GM12891 (cell line): ENCODE measurements at regions not wholly inside any gene's neighbourhood (a gene's known extent, or its start where the extent isn't known, plus 50 kb on each side); places are given as distances from the start of the nearest gene placed in this dataset.

ENCODE experiments used
- DNase-seq: peaks from one replicate; pipeline ENCODE4 v3.0.0; 2011; ENCODE audit warnings: low spot score; ENCODE audit not compliant: insufficient read length
- FAIRE-seq: peaks from 2 replicates; lab custom pipeline; 2011; peaks lifted over from hg19 to GRCh38; lab: Jason Lieb, UNC
- PAX5 ChIP-seq: IDR thresholded peaks from 2 replicates; pipeline ENCODE4 v1.6.1; 2011; ENCODE audit warnings: low read length, moderate library complexity, mild to moderate bottlenecking; ENCODE audit not compliant: insufficient read depth, severe bottlenecking
- POLR2A ChIP-seq: IDR thresholded peaks from 2 replicates; pipeline ENCODE4 v1.6.1; 2011; ENCODE audit warnings: low read depth, low read length, control low read depth
- POLR2AphosphoS5 ChIP-seq: IDR thresholded peaks from 2 replicates; pipeline ENCODE4 v1.6.1; 2011; ENCODE audit warnings: low read depth, low read length, control low read depth
- POU2F2 ChIP-seq: IDR thresholded peaks from 2 replicates; pipeline ENCODE4 v1.6.1; 2011; ENCODE audit warnings: low read depth, mild to moderate bottlenecking, control low read depth, low read length, moderate library complexity
- SPI1 ChIP-seq: IDR thresholded peaks from 2 replicates; pipeline ENCODE4 v1.6.1; 2011; ENCODE audit warnings: low read depth, low read length, control low read depth
- TAF1 ChIP-seq: IDR thresholded peaks from 2 replicates; pipeline ENCODE4 v1.6.1; 2011; ENCODE audit warnings: low read depth, low read length, control low read depth

DNA sequence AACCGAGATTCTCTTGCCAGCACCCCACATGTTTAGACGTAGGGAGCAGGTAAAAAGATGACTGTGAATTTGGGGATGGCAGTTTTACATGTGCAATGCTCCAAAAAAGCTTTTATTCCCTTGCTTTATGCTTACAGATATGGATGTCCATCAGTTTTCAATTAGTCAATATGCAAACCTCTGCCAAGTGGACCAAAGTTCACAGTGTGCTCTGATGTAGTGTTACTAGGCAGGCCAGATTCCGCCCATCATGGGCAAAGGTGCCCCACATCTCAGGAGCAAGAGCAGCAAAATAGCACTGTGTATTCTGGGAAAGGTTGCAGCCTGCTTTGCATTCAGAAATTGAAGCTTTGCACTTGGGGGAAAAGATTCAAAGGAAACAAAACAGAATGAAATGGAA is 329.7 kb upstream of the ZEB2 start:
- DNase-seq (no peak), FAIRE-seq (no peak)
- TF ChIP-seq SPI1 (no peak), POLR2A (no peak), POLR2AphosphoS5 (no peak), TAF1 (no peak), PAX5 (no peak), POU2F2 (no peak)

DNA sequence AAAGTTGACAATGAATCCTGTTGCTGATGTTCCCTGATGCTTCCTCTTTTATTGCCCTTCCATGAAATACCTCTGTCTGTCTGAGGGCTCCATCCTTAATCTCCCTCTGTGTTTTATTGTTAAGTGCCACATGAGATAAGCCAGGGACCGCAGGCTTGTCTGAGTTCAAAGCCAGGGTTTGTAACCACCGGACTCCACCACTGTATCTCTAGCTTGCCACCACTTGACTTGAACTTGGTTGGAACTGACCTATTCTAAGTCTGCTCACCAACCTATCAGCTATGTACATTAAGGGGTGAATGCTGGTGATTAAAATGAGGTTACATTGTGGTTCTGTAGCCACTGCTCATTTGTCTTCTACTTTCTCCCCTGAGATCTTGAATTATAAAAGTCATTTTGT is 328.5 kb upstream of the ZEB2 start:
- DNase-seq (no peak), FAIRE-seq (no peak)
- TF ChIP-seq PAX5 (no peak), TAF1 (no peak), SPI1 (no peak), POU2F2 (no peak), POLR2A (no peak), POLR2AphosphoS5 (no peak)

DNA sequence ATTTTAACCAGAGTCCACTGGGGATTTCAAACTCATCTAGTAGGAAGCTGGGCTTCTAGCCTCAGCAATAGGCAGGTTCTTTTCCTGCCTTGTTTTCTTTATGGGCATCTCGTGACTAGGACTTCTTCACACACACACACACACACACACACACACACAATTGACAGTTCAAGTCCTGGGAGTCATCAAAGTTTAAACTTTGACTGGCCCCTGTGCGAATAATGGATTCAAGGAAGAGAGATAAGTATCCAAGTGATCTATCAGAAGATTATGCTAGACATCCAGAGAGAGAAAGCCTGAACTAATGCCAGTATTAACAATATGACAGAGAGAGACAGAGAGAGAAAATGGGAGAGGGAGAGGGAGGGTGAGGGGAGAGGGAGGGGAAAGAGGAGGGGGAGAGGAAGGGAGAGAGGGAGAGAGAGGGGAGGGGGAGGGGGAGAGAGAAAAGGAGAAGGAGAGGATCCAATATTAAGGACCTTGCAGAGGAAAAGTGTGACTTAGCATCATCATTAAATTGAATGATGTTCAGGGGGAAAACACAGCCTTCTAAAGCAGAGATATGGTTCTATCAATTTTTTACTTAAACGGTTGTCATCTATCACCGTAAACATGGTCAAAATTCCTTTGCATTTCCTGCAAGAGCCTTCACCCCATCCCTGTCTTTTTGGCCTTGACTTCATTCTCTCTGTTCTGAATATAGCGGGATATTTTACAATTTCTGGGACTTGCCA is 327.6 kb upstream of the ZEB2 start:
- no peak for DNase-seq
- no peak for FAIRE-seq
- TF ChIP-seq PAX5: no peak
- no peak for TF ChIP-seq POLR2AphosphoS5
- no peak for TF ChIP-seq POLR2A
- no peak for TF ChIP-seq TAF1
- TF ChIP-seq POU2F2: no peak
- no peak for TF ChIP-seq SPI1

DNA sequence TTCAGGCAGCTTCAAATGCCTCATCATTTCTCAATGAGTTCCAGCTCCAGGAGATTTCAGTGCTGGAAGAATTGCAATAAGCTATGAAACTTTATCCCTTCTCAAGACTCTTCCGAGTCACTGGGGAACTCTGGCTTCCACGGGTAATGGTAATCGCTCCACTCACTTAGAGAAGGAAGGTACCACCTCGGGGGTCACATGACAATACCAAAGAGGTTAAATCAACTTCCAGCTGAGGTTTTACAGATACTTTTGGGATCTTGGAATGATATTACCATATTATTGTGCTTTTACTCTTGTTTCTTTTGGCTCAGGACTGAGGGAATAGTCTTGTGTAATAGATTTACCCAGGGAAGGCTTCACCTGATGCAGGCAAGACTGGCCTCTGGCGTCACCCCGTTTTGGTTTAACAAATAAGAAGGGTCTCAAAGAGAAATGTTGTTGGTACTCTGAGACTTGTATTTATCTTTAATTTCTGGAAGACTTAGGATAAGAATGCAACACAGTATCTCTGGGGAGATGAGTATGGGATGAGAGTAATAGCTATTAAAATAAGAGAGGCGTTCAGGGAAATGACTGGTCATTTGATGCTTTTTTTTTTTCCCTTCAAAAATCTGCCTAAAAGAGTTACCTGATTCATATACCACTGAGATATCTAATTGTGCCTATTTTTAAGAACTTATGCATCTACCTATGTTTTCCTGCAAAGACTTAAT is 316.9 kb upstream of the ZEB2 start:
- DNase-seq: no peak
- FAIRE-seq: no peak

DNA sequence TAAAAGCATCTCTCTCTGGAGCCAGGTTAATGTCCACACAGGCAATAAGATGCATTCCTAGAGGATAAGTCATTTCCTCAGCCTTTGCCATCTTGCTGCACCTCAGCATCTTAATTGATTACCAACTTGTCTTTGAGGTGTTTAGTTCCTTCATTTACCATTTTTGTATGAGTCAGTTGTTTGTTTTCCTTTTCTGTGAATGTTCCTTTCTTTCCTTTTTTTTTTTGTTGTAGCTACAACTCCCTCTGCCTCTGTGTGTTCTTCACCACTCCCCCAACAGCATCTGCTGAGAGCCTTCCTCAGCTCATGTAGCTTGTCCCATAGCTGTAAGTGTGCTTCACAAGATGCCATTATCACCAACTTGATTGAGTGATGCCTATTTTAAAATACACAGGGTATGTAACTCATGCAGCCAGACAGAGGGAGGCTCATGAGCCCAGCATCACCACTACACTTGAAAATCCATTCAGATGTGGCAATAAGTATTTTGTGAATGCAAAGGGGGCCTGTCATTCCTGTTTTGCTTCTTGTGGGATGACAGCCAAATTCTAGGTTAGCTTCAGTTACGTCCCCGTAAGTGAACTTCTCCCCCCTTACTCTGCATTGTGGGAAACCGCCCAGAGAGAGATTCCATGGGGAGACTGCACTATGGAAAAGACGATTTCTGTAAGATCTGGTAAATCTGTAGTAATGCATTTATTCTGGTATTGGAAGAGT is 315.9 kb upstream of the ZEB2 start:
- no peak for DNase-seq
- TF ChIP-seq TAF1 (no peak), POU2F2 (no peak), PAX5 (no peak), POLR2A (no peak), SPI1 (no peak), POLR2AphosphoS5 (no peak)
- peak; percentile 16 for FAIRE-seq

More for the DNA sequence above, 316.9 kb upstream of the ZEB2 start:
- TF ChIP-seq POLR2A: no peak
- TF ChIP-seq PAX5: no peak
- no peak for TF ChIP-seq TAF1
- TF ChIP-seq POU2F2: no peak
- no peak for TF ChIP-seq SPI1
- TF ChIP-seq POLR2AphosphoS5: no peak

DNA sequence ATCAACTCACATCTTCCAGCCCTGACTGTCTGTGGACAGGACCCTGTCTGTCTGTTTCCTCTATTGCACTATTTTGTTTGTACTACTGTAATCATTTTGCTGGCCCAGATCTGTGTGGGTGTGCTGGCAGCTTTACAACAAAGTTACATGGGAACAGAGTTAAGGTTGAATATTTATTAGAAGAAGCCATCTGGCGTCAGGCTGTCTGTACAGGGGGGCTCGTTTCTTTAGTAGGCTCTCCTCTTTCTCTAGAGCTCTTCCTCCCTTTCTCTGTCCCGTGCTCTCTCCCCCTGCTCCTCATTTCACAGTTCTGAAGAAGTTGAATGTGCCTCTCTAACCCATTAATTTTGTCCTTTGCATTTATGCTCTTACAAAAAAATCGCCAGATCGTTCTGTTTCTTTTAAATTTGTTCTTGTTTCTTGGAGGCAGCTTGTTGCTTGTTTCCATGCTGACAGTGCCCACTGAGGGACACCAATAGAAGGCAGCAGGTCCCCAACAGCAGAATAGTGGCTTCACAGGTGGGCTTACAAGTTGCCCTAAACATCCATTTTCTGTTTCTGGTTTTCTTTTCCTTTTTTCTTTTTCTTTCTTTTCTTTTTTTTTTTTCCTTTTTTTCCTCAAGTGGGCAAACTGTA is 315.2 kb upstream of the ZEB2 start:
- DNase-seq (no peak), FAIRE-seq (no peak)
- TF ChIP-seq SPI1 (no peak), POLR2A (no peak), PAX5 (no peak), POU2F2 (no peak), POLR2AphosphoS5 (no peak), TAF1 (no peak)

DNA sequence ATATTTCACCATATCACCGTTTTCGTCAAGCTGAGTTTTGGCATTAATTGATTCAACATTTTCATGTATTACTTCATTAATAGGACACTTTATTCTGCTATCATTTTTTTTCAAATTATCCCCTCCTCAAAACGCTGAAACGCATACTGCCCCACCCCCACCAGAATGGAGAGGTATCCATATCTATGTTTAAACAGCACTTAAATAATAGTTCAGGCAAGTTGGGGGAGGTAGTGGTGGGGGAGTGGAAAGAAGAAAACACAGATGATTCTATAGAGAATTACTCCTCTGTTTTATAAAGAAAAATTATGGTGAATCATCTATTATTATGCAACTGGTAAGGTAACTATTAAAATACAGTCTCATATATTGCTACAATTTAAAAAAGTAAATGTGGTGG is 314.4 kb upstream of the ZEB2 start:
- TF ChIP-seq SPI1 (no peak), PAX5 (no peak), POLR2A (no peak), TAF1 (no peak), POLR2AphosphoS5 (no peak), POU2F2 (no peak)
- no peak for FAIRE-seq
- no peak for DNase-seq

DNA sequence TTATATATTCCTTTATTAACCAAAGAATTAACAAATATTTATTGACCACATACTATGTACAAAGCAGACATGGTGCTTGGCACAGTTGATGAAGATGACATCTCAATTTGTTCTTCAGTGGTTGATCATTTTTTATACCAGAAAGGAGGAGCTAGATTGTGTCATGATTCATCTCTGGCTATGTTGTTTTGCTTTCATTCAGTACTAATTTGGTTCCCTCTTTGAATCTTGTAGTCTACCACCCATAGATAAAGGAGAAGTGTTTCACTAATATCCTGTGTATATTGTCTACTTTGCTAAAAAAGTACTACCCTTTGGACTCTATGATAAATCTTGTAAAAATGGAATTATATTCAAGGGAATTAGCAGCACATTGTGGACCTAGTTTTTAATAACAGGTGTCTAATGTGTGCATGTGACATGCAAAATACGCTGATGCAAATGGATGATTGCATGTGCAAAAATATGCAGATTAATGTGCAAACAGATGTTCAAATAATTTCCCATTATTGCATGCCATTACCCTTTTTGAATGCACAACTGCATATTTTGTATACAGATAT is 313.2 kb upstream of the ZEB2 start:
- TF ChIP-seq POLR2AphosphoS5: no peak
- DNase-seq: no peak

More for the DNA sequence above, 313.2 kb upstream of the ZEB2 start:
- no peak for FAIRE-seq
